GM12878 (cell line): ENCODE measurements at regions not wholly inside any gene's neighbourhood (a gene's known extent, or its start where the extent isn't known, plus 50 kb on each side); places are given as distances from the start of the nearest gene placed in this dataset.

Experiments
- CREB1 ChIP-seq: IDR thresholded peaks from 2 replicates; pipeline ENCODE4 v1.6.1; 2012; ENCODE audit warnings: low read depth, mild to moderate bottlenecking, inconsistent platforms
- EZH2 ChIP-seq: IDR thresholded peaks from 2 replicates; pipeline ENCODE4 v1.6.1; 2012; ENCODE audit warnings: low read depth, mild to moderate bottlenecking, control low read depth, inconsistent platforms, low read length, borderline replicate concordance; ENCODE audit not compliant: control insufficient read depth
- POLR2A ChIP-seq: IDR thresholded peaks from 2 replicates; pipeline ENCODE4 v1.6.1; 2011; ENCODE audit warnings: low read depth, mild to moderate bottlenecking, low read length
- POLR2AphosphoS5 ChIP-seq: IDR thresholded peaks from 2 replicates; pipeline ENCODE4 v1.6.1; 2011; ENCODE audit warnings: mild to moderate bottlenecking, low read length, inconsistent platforms
- SRF ChIP-seq, 2 experiments: IDR thresholded peaks; 2 replicates each; pipeline ENCODE4 v1.6.1; 2011; ENCODE audit warnings: low read depth in 2 of 2, low read length in 2 of 2, mild to moderate bottlenecking in 1 of 2, moderate library complexity in 1 of 2
- TF ChIP-seq, protein P1 (sequence below): IDR thresholded peaks from 2 replicates; pipeline ENCODE4 v1.6.1; 2012; ENCODE audit warnings: low read depth, low read length, improper control_type of control experiment
- TF ChIP-seq, protein P2 (sequence below): IDR thresholded peaks from 2 replicates; pipeline ENCODE4 v1.6.1; 2011; ENCODE audit warnings: low read depth, low read length, improper control_type of control experiment, borderline replicate concordance

DNA sequence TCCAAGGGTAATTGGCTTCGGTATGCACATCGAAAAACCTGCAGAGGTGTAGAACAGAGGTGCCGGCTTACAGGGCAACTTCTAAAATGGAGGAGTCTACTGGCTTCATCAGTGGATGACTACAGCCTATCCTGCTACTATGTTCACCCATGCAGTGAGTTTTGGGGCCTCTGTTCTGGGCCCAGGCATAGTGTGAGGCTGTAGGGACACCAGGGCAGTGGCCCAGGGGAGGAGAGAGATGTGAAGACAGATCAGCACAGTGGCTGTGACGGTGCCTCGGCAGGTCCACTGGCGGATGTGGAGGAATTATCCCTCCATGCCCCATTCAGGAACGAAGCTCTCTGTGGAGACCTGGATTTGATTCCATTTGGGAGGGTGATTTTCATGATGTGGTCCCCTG is 235.3 kb upstream of the MKI67 start:
- TF ChIP-seq, protein P1, sequence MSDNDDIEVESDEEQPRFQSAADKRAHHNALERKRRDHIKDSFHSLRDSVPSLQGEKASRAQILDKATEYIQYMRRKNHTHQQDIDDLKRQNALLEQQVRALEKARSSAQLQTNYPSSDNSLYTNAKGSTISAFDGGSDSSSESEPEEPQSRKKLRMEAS, result no peak
- TF ChIP-seq EZH2, result no peak
- TF ChIP-seq, protein P2, sequence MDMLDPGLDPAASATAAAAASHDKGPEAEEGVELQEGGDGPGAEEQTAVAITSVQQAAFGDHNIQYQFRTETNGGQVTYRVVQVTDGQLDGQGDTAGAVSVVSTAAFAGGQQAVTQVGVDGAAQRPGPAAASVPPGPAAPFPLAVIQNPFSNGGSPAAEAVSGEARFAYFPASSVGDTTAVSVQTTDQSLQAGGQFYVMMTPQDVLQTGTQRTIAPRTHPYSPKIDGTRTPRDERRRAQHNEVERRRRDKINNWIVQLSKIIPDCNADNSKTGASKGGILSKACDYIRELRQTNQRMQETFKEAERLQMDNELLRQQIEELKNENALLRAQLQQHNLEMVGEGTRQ, result no peak
- no peak for TF ChIP-seq POLR2A
- TF ChIP-seq SRF (IDR thresholded peaks at IDR 0.05; ENCODE audit: low read depth in 2 of 2, low read length in 2 of 2), result no peak
- no peak for TF ChIP-seq POLR2AphosphoS5
- no peak for TF ChIP-seq CREB1
